HG03521 (cell line): ENCODE measurements at regions not wholly inside any gene's neighbourhood (a gene's known extent, or its start where the extent isn't known, plus 50 kb on each side); places are given as distances from the start of the nearest gene placed in this dataset.
"Not testable (repeated sequence)": the region's sequence is repeated elsewhere in the genome, so short reads cannot be mapped to it uniquely, and the experiment has no call there.

Experiments used
- ATAC-seq: cut with Tn5 transposase; IDR thresholded peaks from one replicate; pipeline ENCODE4 v1.9.1; 2021; ENCODE audit warnings: mild to moderate bottlenecking, moderate library complexity; ENCODE audit not compliant: unreplicated experiment

DNA sequence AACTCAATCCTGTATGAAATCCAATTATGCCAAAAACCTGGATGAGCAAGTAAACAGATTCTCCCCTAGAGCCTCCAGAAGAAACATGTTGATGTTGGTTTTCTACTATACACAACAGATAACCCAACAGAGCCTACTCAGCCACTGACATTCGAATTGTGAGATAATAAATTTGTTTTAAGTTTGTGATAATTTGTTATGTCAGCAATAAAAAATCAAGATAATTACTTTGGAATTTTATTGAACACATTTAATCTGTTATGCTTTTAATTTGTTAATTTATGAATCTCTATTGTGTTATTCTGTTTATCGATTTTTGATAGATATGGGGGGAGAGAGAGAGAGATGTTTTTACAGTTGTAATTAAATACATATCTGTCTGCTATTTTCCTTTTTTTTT, 1016.1 kb upstream of the PCDH7 start:
- no peak for ATAC-seq

DNA sequence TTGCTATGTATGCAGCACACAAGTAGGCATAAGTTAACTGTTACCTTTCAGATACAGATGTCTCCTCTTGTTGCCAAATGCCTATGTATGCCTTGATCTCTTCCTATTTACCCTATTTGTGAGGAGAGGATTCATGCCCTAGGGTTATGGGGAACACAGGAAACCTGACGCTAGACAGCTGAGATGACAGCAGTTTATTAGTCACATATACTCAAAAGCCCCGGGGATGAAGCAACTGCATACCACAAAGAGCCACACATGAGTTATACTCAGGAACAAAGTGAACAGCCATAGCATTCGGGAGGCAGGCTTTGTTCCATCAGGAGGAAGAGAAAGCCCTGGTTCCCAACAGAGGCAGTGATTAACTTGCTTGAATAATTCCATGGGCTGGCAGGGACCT, 1011.7 kb upstream of the PCDH7 start:
- no peak for ATAC-seq

DNA sequence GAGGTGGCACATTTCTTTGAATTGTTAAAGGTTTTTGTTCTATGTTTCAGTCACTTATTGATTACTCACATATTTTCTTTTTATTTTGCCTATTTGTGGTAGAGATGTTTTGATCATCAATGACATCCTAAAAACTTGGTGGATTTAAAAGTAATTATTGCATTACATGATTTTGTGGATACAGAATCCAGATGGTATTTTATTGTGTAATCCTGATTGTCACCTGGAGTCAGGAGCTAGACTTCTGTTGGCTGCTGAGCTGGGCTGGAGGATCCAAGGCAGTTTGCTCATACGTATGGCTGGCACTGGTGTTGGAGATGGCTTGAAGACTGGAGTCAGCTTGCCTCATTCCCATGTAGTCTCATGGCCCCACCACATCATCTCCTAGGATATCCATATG, 1009.6 kb upstream of the PCDH7 start:
- ATAC-seq = no peak

GRCh38 chr4:29711226-29711625, 1008.9 kb upstream of the PCDH7 start:
- no peak for ATAC-seq

- ATAC-seq = no peak
Measured at GRCh38 chr4:29717287-29718057, 1002.7 kb upstream of the PCDH7 start.

GRCh38 chr4:29718136-29718535, 1002.0 kb upstream of the PCDH7 start:
- no peak for ATAC-seq

DNA sequence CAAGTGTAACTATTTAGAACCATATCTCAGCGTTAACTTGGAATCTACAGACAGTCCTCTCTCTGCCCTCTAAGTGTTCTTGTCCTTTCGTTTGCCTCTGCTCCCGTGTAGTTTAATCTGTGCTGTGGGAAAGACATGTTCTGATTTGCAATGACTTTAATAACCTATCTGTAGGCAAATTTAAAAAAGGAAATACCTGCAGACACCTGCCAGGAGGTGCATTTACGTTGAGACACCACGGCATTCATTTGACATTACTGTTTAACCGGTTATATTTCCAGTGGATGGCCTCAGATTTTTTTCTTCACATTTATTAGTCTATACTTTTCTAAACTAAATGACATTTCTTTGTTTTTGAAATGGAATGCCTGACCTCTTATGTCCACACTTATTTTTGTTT, 997.9 kb upstream of the PCDH7 start:
- no peak for ATAC-seq

DNA sequence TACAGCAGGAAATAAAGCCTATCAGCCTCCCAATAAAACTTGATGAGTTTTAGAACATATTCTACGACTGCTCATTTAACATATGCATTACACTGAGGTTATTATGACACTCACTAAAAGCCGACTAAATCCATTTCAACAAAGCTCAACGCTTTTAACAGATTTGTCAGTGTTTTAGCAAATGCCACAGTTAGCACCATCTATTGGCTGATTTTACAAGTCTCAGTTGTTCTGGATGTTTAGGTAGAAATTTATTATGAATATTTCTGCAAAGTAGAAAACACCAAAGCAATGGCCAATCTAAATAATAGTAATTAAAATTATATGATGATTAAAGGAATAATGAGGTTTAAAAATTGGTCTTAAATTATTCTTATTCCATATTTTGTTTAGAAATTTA, 993.2 kb upstream of the PCDH7 start:
- ATAC-seq = no peak

- ATAC-seq = no peak
Measured at GRCh38 chr4:29734343-29735213, 985.6 kb upstream of the PCDH7 start.

DNA sequence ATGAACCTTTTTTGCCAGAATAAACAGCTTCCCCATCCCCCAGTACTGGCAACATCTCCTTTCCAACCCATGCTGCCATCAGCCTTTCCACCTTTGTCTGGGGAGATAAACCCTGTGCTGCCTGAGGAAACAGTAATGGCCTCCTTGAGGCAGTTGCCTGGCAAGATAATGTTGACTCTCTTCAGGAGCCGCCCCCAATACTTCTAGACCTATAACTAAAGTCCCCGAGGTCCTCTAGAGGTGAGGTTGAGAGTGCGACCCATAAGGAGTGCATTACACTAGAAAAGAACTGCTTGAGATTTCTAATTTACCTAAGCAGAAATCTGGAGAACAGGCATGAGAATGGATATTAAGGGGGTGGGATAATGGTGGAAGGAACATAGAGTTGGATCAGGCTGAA, 963.2 kb upstream of the PCDH7 start:
- ATAC-seq = no peak

DNA sequence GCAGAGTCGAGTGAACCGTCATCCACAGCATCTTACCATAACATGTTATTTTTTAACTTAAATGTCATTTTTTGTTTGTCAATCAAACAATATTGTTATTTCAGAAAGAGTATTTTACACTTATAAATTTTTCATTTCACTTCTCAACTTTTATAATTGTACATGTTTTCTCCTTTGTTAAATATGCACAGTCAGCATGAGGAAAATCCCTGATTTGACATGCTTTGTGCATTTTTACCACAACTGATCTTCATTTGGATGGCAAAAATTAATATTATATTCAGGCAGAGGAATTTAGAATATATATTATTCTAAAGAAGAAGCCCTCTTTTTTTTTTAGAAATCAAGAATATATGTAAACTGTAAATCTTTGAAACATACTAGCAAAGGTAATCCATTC, 958.0 kb upstream of the PCDH7 start:
- ATAC-seq = no peak

GRCh38 chr4:29770627-29771026, 949.5 kb upstream of the PCDH7 start:
- ATAC-seq = no peak

DNA sequence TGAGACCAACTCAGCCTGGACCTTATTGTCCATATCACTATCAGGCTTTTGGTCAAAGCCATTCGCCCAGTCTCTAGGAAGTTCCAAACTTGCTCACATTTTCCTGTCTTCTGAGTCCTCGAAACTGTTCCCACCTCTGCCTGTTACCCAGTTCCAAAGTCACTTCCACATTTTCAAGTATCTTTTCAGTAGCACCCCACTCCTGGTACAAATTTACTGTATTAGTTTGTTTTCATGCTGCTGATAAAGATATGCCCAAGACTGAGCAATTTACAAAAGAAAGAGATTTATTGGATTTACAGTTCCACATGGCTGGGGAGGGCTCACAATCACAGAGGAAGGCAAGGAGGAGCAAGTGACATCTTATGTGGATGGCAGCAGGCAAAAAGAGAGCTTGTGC, 932.0 kb upstream of the PCDH7 start:
- ATAC-seq = not testable (repeated sequence)

DNA sequence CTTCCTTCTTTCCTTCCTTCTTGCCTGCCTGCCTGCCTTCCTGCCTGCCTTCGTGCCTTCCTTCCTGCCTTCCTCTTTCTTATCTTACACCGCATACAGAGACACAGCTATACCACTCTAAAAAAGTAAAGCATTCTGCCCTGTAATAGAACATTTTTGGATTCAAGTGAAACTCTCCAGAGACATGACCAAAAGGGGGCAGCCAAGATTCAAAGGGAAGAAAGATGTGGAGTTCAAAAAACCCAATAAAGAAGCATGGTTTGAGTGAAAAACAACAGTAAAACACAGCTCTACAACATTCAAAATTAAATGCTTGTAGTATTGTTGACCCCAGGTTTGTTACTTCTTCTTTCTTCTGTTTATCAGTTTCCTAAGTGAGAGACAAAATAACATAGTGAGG, 914.9 kb upstream of the PCDH7 start:
- ATAC-seq = no peak

DNA sequence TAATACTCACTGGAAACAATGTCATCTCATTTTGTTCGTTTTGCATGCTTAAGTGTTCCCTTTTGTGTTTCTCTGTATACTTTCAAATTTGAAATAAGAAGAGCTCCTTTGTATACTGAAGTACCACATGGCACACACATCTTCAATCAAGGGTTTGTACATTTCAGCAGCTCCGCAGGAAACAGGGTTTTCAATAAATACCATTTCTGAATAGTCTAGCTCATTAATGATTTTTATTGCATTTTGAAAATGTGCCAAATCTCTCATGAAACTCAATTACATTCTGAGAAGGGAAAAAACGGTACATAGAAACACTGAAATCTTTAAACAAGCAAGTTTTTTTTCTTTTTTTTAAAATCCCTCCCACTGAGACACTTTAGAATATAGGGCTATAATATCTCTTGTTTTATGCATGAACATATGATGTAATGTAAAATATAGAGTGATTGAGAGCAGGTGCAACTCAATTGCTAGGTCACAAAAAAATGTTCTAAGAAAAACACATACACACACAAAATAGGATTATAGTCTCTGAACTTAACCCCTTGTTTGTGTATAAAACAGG, 914.2 kb upstream of the PCDH7 start:
- ATAC-seq = no peak

GRCh38 chr4:29817961-29818360, 902.2 kb upstream of the PCDH7 start:
- no peak for ATAC-seq

DNA sequence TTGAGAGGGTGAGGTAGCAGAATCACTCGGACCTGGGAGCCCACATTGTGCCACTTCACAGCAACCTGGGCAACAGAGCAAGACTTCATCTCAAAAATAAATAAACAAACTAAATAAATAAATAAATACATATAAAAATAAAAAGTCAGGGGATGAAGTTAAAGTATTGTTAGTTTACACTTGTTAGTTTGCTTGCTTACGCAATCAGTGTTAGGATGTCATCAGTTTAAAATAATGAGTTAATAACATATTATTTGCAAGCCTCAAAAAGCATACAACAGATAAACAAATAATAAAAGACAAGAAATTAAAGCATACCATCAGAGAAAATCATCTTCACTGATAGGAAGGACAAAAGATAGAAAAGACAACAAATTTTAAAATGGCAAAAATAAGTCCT, 891.1 kb upstream of the PCDH7 start:
- no peak for ATAC-seq

DNA sequence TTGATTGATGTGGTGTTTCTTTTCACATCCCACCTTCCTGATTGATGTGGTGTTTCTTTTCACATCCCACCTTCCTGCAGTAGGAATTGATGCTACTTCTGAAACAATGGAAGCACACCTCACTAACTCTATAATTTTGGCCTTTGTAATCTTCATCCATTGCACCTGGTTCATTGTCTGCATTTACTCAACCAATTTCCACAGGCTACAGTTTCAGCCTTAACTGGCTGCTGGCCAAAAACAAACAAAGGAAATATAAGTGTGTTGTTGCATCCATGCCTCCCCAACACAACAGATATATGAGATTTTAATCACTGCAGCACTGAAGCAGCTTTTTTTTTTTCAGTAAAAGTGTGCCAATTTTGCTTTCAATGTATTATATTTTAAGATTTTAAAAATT, 867.6 kb upstream of the PCDH7 start:
- ATAC-seq = no peak

- no peak for ATAC-seq
Measured at GRCh38 chr4:29853833-29854232, 866.3 kb upstream of the PCDH7 start.

DNA sequence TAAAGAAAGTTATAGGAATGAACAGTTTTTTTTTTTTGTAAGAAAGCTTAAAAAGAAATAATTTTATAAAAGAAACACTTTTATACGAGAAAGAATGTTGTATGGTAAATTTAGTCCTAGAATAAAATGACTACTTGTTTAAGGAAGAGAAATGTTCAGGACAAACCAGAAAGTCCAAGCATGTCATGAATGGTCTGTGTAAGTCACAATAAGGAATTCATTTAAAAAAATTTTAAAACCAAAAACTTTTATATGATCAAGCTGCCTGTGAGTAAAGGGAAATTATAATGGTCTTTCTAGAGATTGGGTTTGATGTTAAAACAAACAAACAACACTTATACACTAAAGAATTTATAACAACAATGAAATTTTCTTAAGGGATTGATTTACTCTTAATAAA, 858.9 kb upstream of the PCDH7 start:
- no peak for ATAC-seq

DNA sequence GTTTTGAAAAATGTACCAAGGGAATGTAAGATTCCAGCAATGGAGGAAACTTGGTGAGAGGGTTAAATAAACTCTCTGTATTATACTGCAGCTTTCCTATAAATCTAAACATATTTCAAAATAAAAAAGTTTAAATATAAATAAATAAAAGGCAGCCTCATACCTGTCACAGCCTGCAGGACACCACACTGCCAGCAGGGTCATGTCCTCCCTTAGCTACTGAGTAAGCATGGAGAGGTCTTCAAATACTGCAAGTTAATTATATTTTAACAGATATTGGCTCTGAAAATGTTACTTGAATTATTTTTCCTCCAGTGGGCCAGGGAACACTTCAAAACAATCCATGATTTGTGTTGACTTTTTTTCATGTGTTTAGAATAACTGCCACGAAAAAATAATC, 852.8 kb upstream of the PCDH7 start:
- no peak for ATAC-seq

DNA sequence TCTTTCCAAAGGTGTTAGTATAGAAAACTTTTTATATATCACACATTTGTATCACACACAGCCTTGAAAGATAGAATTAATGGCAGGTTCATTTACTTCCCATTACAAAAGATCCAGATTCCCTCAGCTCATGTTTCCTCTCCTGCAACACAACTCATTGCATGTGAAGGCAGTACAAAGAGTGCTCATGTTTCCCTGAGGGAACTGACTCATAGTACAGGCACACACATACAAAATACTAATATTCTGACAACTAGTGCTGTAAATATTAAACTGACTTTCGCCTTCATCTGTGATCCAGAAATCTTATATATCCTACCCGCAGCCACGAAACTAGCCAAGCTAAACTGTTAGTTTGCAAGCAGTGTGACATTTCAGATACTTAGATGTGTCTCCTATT, 819.8 kb upstream of the PCDH7 start:
- ATAC-seq = no peak
